ENCODE measurements at regions not wholly inside any gene's neighbourhood (a gene's known extent, or its start where the extent isn't known, plus 50 kb on each side); places are given as distances from the start of the nearest gene placed in this dataset.

GRCh38 chr1:209156991-209157390 is 426.5 kb upstream of the CAMK1G start:
- TF ChIP-seq EP300 (IDR thresholded peaks at IDR 0.05) (no peak), POLR2A (IDR thresholded peaks at IDR 0.05) (no peak)
